Activated CD4-positive, alpha-beta T cell treated with anti-CD3 and anti-CD28 coated beads, Interleukin-2, amount 10 ng/mL, durations not matched to agents 24 days and 14 days (primary cell): ENCODE measurements at regions not wholly inside any gene's neighbourhood (a gene's known extent, or its start where the extent isn't known, plus 50 kb on each side); places are given as distances from the start of the nearest gene placed in this dataset.

ENCODE experiments used
- DNase-seq: peaks from one replicate; pipeline ENCODE4 v3.0.0; 2022
- H3K27ac Mint-ChIP-seq: one replicate; pipeline ENCODE4 v1.8.0; 2022; ENCODE audit warnings: mild to moderate bottlenecking, mixed read lengths
- H3K27me3 Mint-ChIP-seq: one replicate; pipeline ENCODE4 v1.8.0; 2022; ENCODE audit warnings: mixed read lengths
- H3K36me3 Mint-ChIP-seq: one replicate; pipeline ENCODE4 v1.8.0; 2022; ENCODE audit warnings: low read depth, mild to moderate bottlenecking, mixed read lengths
- H3K4me1 Mint-ChIP-seq: one replicate; pipeline ENCODE4 v1.8.0; 2021; ENCODE audit warnings: mixed read lengths
- H3K4me3 Mint-ChIP-seq: one replicate; pipeline ENCODE4 v1.8.0; 2022; ENCODE audit warnings: mild to moderate bottlenecking, moderate library complexity, mixed read lengths
- H3K9me3 Mint-ChIP-seq: one replicate; pipeline ENCODE4 v1.8.0; 2021; ENCODE audit warnings: mixed read lengths
- intact Hi-C: fragments of 100-400 bp; cut with micrococcal nuclease; formaldehyde crosslinking; loops from one replicate; pipeline ENCODE4 v1.15.1; 2023

- no peaks in the 10 kb centered on the region for H3K9me3 Mint-ChIP-seq
- no peak for DNase-seq
- H3K36me3 Mint-ChIP-seq: no peaks in the 10 kb centered on the region
- peaks cover 2% of the 10 kb centered on the region for H3K27me3 Mint-ChIP-seq
- H3K4me1 Mint-ChIP-seq: peaks cover 5% of the 10 kb centered on the region
- intact Hi-C loops: no loop called here
- no peak overlapping the region for H3K4me3 Mint-ChIP-seq
- H3K27ac Mint-ChIP-seq: no peak overlapping the region
These were observed 66.7 kb upstream of the LINC01488 start for GRCh38 chr11:69414773-69415187.

GRCh38 chr11:69415411-69416142 lies 65.9 kb upstream of the LINC01488 start:
- Mint-ChIP-seq H3K27me3 (peaks cover 2% of the 10 kb centered on the region), H3K36me3 (no peaks in the 10 kb centered on the region), H3K27ac (no peak overlapping the region), H3K4me3 (no peak overlapping the region), H3K4me1 (peaks cover 2% of the 10 kb centered on the region), H3K9me3 (no peaks in the 10 kb centered on the region)
- intact Hi-C loops: no loop called here
- no peak for DNase-seq

- H3K27ac Mint-ChIP-seq: no peak overlapping the region
- no peaks in the 10 kb centered on the region for H3K27me3 Mint-ChIP-seq
- no peaks in the 10 kb centered on the region for H3K36me3 Mint-ChIP-seq
- H3K4me1 Mint-ChIP-seq: peaks cover 2% of the 10 kb centered on the region
- DNase-seq: no peak
- no peaks in the 10 kb centered on the region for H3K9me3 Mint-ChIP-seq
- no peak overlapping the region for H3K4me3 Mint-ChIP-seq
- intact Hi-C loops: no loop called here
These were observed 65.3 kb upstream of the LINC01488 start for GRCh38 chr11:69416143-69416515.

DNA sequence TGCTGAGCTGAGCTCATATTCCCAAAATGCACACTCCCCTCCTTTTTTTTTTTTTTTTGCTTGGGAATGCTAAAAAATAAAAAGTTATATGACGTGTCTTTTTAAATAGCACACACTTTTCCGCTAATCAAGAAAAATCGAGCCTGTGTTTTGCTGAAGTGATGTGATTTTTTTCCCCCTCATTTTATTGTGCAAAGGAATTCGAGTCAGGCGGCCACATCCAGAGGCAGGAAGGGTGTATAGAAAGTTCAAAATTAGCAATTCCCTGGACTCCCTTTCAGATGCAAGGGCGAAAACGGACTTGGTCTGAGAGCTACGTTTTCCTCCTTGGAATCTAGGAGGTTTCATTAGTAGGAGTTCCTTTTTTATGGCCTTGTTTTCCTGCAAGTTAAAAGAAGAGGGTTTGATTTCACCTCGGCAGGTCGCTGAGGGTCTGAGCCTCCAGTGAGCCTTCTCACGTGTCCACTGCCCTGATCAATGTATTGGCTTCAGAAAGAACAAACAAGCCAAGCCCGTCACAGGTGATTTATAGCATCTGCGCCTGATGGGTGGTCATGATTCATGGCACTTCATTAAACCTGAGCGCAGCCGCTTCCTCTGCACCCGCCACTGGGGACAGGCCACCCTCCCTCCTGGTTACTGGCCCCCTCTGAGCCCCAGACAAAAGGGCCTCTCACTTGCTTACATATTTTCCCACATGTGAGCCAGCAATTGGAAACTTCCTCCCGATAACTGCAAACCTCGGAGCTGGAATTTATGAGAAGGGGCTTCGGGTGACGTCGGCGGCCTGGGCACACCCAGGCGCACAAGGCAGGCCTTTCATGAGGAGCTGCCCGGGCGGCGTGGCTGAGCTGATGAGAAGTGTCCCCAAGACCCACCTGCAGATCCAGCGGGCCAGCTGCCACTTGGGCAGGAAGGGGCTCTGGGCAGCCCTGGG lies 64.4 kb upstream of the LINC01488 start:
- intact Hi-C loops: no loop called here

DNA sequence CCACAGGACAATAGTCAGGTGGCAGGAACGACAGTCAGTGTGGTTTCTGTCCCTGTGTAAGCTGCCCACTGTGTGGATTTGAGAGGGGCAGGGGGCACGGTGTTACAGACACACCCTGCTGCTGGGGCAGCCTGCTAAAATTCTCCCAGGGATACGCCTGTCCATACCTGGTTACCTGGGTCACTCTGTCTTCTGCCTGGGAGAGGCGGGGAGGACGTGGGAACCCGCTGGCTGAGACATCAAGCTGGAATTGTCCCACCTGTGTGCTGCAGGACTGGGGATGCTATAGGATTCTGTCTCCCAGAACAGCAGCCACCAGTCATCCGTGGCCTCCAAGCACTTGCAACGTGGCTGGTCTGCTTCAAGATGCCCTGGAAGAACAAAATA lies 63.8 kb upstream of the LINC01488 start:
- Mint-ChIP-seq H3K27me3 (no peaks in the 10 kb centered on the region), H3K4me1 (no peaks in the 10 kb centered on the region), H3K36me3 (no peaks in the 10 kb centered on the region), H3K9me3 (no peaks in the 10 kb centered on the region), H3K4me3 (no peak overlapping the region), H3K27ac (no peak overlapping the region)
- intact Hi-C loops: no loop called here
- DNase-seq: no peak

More for the DNA sequence above, 64.4 kb upstream of the LINC01488 start:
- Mint-ChIP-seq H3K27ac (no peak overlapping the region), H3K27me3 (no peaks in the 10 kb centered on the region), H3K36me3 (no peaks in the 10 kb centered on the region), H3K4me1 (no peaks in the 10 kb centered on the region), H3K4me3 (no peak overlapping the region), H3K9me3 (no peaks in the 10 kb centered on the region)
- no peak for DNase-seq

GRCh38 chr11:69418576-69419296 lies 62.7 kb upstream of the LINC01488 start:
- intact Hi-C loops: no loop called here
- DNase-seq: no peak
- no peaks in the 10 kb centered on the region for H3K4me1 Mint-ChIP-seq
- H3K4me3 Mint-ChIP-seq: no peak overlapping the region
- H3K36me3 Mint-ChIP-seq: no peaks in the 10 kb centered on the region
- no peaks in the 10 kb centered on the region for H3K9me3 Mint-ChIP-seq
- no peak overlapping the region for H3K27ac Mint-ChIP-seq
- H3K27me3 Mint-ChIP-seq: no peaks in the 10 kb centered on the region

- DNase-seq: no peak
- Mint-ChIP-seq H3K27ac (no peak overlapping the region), H3K27me3 (peaks cover 1% of the 10 kb centered on the region), H3K36me3 (peaks cover 1% of the 10 kb centered on the region), H3K4me1 (no peaks in the 10 kb centered on the region), H3K9me3 (peaks cover 3% of the 10 kb centered on the region), H3K4me3 (no peak overlapping the region)
- intact Hi-C loops: no loop called here
These were observed 61.6 kb upstream of the LINC01488 start for GRCh38 chr11:69419662-69420395.

- Mint-ChIP-seq H3K27me3 (peaks cover 2% of the 10 kb centered on the region), H3K4me3 (no peak overlapping the region), H3K36me3 (peaks cover 3% of the 10 kb centered on the region), H3K4me1 (peaks cover 9% of the 10 kb centered on the region), H3K9me3 (peaks cover 3% of the 10 kb centered on the region), H3K27ac (no peak overlapping the region)
- DNase-seq: no peak
- intact Hi-C loops: no loop called here
These were observed 58.8 kb upstream of the LINC01488 start for GRCh38 chr11:69422645-69423044.

- H3K4me1 Mint-ChIP-seq: peaks cover 9% of the 10 kb centered on the region
- intact Hi-C loops: no loop called here
These were observed 58.3 kb upstream of the LINC01488 start for GRCh38 chr11:69423181-69423580.

GRCh38 chr11:69423611-69424385 lies 57.7 kb upstream of the LINC01488 start:
- Mint-ChIP-seq H3K4me3 (no peak overlapping the region), H3K27ac (no peak overlapping the region), H3K36me3 (peaks cover 3% of the 10 kb centered on the region), H3K4me1 (peaks cover 9% of the 10 kb centered on the region), H3K9me3 (peaks cover 3% of the 10 kb centered on the region), H3K27me3 (peaks cover 2% of the 10 kb centered on the region)
- intact Hi-C loops: no loop called here
- no peak for DNase-seq

More at GRCh38 chr11:69423181-69423580, 58.3 kb upstream of the LINC01488 start:
- H3K36me3 Mint-ChIP-seq: peaks cover 3% of the 10 kb centered on the region
- H3K4me3 Mint-ChIP-seq: no peak overlapping the region
- DNase-seq: no peak
- peaks cover 3% of the 10 kb centered on the region for H3K9me3 Mint-ChIP-seq
- H3K27ac Mint-ChIP-seq: no peak overlapping the region
- peaks cover 2% of the 10 kb centered on the region for H3K27me3 Mint-ChIP-seq

DNA sequence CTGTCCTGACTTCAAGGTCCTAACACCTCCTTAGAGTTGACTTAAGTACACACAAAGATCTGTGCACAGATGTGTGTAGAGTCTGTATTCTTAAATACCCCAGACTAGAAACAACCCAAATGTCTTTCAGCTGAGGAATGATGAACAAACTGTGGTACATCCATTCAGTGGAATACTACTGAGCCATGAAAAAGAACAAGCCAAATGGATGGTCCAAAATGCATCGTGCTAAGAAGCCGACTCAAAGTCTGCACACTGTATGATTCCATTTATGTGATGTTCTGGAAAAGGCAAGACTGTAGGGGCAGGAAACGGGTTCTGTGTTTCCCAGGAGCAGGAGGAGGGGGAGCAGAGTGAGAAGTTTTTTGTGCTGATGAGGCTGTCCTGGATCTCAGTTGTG lies 56.7 kb upstream of the LINC01488 start:
- Mint-ChIP-seq H3K4me3 (no peak overlapping the region), H3K9me3 (peaks cover 3% of the 10 kb centered on the region), H3K4me1 (peaks cover 9% of the 10 kb centered on the region), H3K36me3 (peaks cover 3% of the 10 kb centered on the region), H3K27me3 (peaks cover 2% of the 10 kb centered on the region), H3K27ac (no peak overlapping the region)
- DNase-seq: no peak
- intact Hi-C loops: no loop called here

GRCh38 chr11:69425444-69425843 lies 56.0 kb upstream of the LINC01488 start:
- Mint-ChIP-seq H3K9me3 (peaks cover 3% of the 10 kb centered on the region), H3K36me3 (peaks cover 3% of the 10 kb centered on the region), H3K4me3 (no peak overlapping the region), H3K27ac (no peak overlapping the region), H3K4me1 (peaks cover 9% of the 10 kb centered on the region), H3K27me3 (peaks cover 2% of the 10 kb centered on the region)
- intact Hi-C loops: no loop called here
- DNase-seq: no peak
